IMR-90 (cell line): ENCODE measurements at regions not wholly inside any gene's neighbourhood (a gene's known extent, or its start where the extent isn't known, plus 50 kb on each side); places are given as distances from the start of the nearest gene placed in this dataset.

Source experiments
- ATAC-seq: fragments of 200-7000 bp; cut with Tn5 transposase; 2 replicates; pipeline ENCODE4 v1.9.1; 2020; ENCODE audit warnings: low read depth, mild to moderate bottlenecking, moderate library complexity
- BruUV-seq: library from RNA; stranded (reverse); fragments of 400-500 nt; replicated peaks from 2 replicates; lab custom pipeline; 2021; lab: Mats Ljungman, UMichigan
- CTCF ChIA-PET: fragments of 300-600 bp; formaldehyde crosslinking; extraction: SDS; loops from one replicate; lab custom pipeline; 2021; ENCODE audit warnings: antibody characterized with exemption; lab: Yijun Ruan, JAX
- POLR2A ChIA-PET: fragments of 300-600 bp; sonication (Branson Sonifier 250); formaldehyde crosslinking; loops from one replicate; lab custom pipeline; 2022; ENCODE audit warnings: antibody characterized with exemption; ENCODE audit not compliant: unreplicated experiment; lab: Charles Lee
- DNase-seq: peaks from one replicate; pipeline ENCODE4 v3.0.0; 2013
- H2AFZ ChIP-seq: replicated peaks from 2 replicates; pipeline ENCODE3; 2013; ENCODE audit warnings: low read length, mild to moderate bottlenecking; ENCODE audit not compliant: poor library complexity
- H2AK5ac ChIP-seq: 2 replicates; pipeline ENCODE4 v1.6.1; 2013; ENCODE audit warnings: low read depth, low read length, inconsistent platforms
- H2AK9ac ChIP-seq: replicated peaks from 2 replicates; pipeline ENCODE3; 2013; ENCODE audit warnings: mild to moderate bottlenecking, low read depth, low read length, moderate library complexity; ENCODE audit not compliant: poor library complexity
- H2BK120ac ChIP-seq: 2 replicates; pipeline ENCODE4 v1.6.1; 2013; ENCODE audit warnings: low read depth, low read length, inconsistent platforms
- H2BK15ac ChIP-seq: 3 replicates; pipeline ENCODE4 v1.6.1; 2013; ENCODE audit warnings: low read depth, low read length, inconsistent platforms
- H2BK20ac ChIP-seq: 2 replicates; pipeline ENCODE4 v1.6.1; 2013; ENCODE audit warnings: low read depth, mild to moderate bottlenecking, inconsistent platforms, low read length, moderate library complexity
- H2BK5ac ChIP-seq: 2 replicates; pipeline ENCODE4 v1.6.1; 2013; ENCODE audit warnings: mild to moderate bottlenecking, low read depth, low read length, inconsistent platforms; ENCODE audit not compliant: poor library complexity, severe bottlenecking
- H3K14ac ChIP-seq: replicated peaks from 2 replicates; pipeline ENCODE4 v1.6.1; 2013; ENCODE audit warnings: low read depth, low read length, inconsistent platforms
- H3K18ac ChIP-seq: 2 replicates; pipeline ENCODE4 v1.6.1; 2013; ENCODE audit warnings: low read depth, low read length, control low read depth
- H3K23ac ChIP-seq: 2 replicates; pipeline ENCODE4 v1.6.1; 2013; ENCODE audit warnings: low read depth, low read length, inconsistent platforms
- H3K27ac ChIP-seq: 2 replicates; pipeline ENCODE4 v1.5.1; 2013; ENCODE audit warnings: mild to moderate bottlenecking, control low read depth, low read length; ENCODE audit not compliant: insufficient read depth
- H3K27me3 ChIP-seq: 2 replicates; pipeline ENCODE4 v1.6.1; 2013; ENCODE audit warnings: low read length; ENCODE audit not compliant: control insufficient read depth, insufficient read depth
- H3K36me3 ChIP-seq: 2 replicates; pipeline ENCODE4 v1.6.1; 2013; ENCODE audit warnings: low read length, mixed read lengths; ENCODE audit not compliant: control insufficient read depth, insufficient read depth
- H3K4ac ChIP-seq: 2 replicates; pipeline ENCODE4 v1.6.1; 2013; ENCODE audit warnings: low read depth, low read length, inconsistent platforms
- H3K4me1 ChIP-seq: 2 replicates; pipeline ENCODE4 v1.6.1; 2013; ENCODE audit warnings: low read length, mixed read lengths; ENCODE audit not compliant: control insufficient read depth, insufficient read depth
- H3K4me2 ChIP-seq: 2 replicates; pipeline ENCODE4 v1.6.1; 2013; ENCODE audit warnings: low read depth, mild to moderate bottlenecking, control low read depth, low read length, moderate library complexity
- H3K4me3 ChIP-seq: 2 replicates; pipeline ENCODE4 v1.5.1; 2013; ENCODE audit warnings: low read depth, mild to moderate bottlenecking, control low read depth, low read length, moderate library complexity; ENCODE audit not compliant: insufficient read depth
- H3K56ac ChIP-seq: 2 replicates; pipeline ENCODE4 v1.6.1; 2013; ENCODE audit warnings: low read length, inconsistent platforms; ENCODE audit not compliant: insufficient read depth; ENCODE audit errors: extremely low read depth
- H3K79me1 ChIP-seq, 2 experiments: 2 replicates each; pipeline ENCODE4 v1.6.1; 2013; ENCODE audit warnings: low read length in 2 of 2, inconsistent platforms in 1 of 2, low read depth in 1 of 2
- H3K9ac ChIP-seq: 2 replicates; pipeline ENCODE4 v1.6.1; 2013; ENCODE audit warnings: low read depth, low read length, control low read depth
- H3K9me1 ChIP-seq: 2 replicates; pipeline ENCODE4 v1.6.1; 2013; ENCODE audit warnings: low read length, inconsistent platforms; ENCODE audit not compliant: insufficient read depth
- H3K9me3 ChIP-seq: 2 replicates; pipeline ENCODE4 v1.6.1; 2013; ENCODE audit warnings: low read length; ENCODE audit not compliant: control insufficient read depth, insufficient read depth
- H4K20me1 ChIP-seq: 2 replicates; pipeline ENCODE4 v1.6.1; 2013; ENCODE audit warnings: low read length, inconsistent platforms; ENCODE audit not compliant: insufficient read depth
- H4K5ac ChIP-seq: 2 replicates; pipeline ENCODE4 v1.6.1; 2013; ENCODE audit warnings: mild to moderate bottlenecking, low read depth, low read length, control low read depth
- H4K8ac ChIP-seq, 2 experiments: 2 replicates each; pipeline ENCODE4 v1.6.1; 2013; ENCODE audit warnings: low read depth in 2 of 2, low read length in 2 of 2, control low read depth in 1 of 2, inconsistent platforms in 1 of 2
- H4K91ac ChIP-seq: 2 replicates; pipeline ENCODE4 v1.6.1; 2013; ENCODE audit warnings: low read depth, low read length, inconsistent platforms; ENCODE audit not compliant: insufficient read depth
- BHLHE40 ChIP-seq: fragments of 150-350 bp; IDR thresholded peaks from 2 replicates; pipeline ENCODE4 v1.6.1; 2016; ENCODE audit warnings: mild to moderate bottlenecking, low read depth, low read length
- CEBPB ChIP-seq: IDR thresholded peaks from 2 replicates; pipeline ENCODE4 v1.6.1; 2012; ENCODE audit warnings: low read depth, low read length, improper control_type of control experiment
- CHD1 ChIP-seq: IDR thresholded peaks from 2 replicates; pipeline ENCODE4 v1.6.1; 2012; ENCODE audit warnings: low read depth, low read length, improper control_type of control experiment
- ELK1 ChIP-seq: fragments of 150-350 bp; IDR thresholded peaks from 2 replicates; pipeline ENCODE4 v1.6.1; 2016; ENCODE audit warnings: low read depth, mild to moderate bottlenecking, low read length, moderate library complexity, borderline replicate concordance
- FOS ChIP-seq: fragments of 150-350 bp; IDR thresholded peaks from 2 replicates; pipeline ENCODE4 v1.6.1; 2016; ENCODE audit warnings: low read depth, low read length
- MAFK ChIP-seq: IDR thresholded peaks from 2 replicates; pipeline ENCODE4 v1.6.1; 2012; ENCODE audit warnings: low read depth, low read length, improper control_type of control experiment
- MAZ ChIP-seq: IDR thresholded peaks from 2 replicates; pipeline ENCODE4 v1.6.1; 2012; ENCODE audit warnings: low read depth, mild to moderate bottlenecking, low read length, improper control_type of control experiment, moderate library complexity, borderline replicate concordance
- MXI1 ChIP-seq: IDR thresholded peaks from 2 replicates; pipeline ENCODE4 v1.6.1; 2012; ENCODE audit warnings: low read depth, mild to moderate bottlenecking, low read length, moderate library complexity, borderline replicate concordance
- NFE2L2 ChIP-seq: fragments of 150-350 bp; IDR thresholded peaks from 2 replicates; pipeline ENCODE4 v1.6.1; 2016; ENCODE audit warnings: low read depth, mild to moderate bottlenecking, low read length
- POLR2A ChIP-seq: IDR thresholded peaks from 2 replicates; pipeline ENCODE4 v1.6.1; 2012; ENCODE audit warnings: mild to moderate bottlenecking, low read depth, low read length
- RAD21 ChIP-seq: IDR thresholded peaks from 2 replicates; pipeline ENCODE4 v1.6.1; 2012; ENCODE audit warnings: low read length, improper control_type of control experiment
- RCOR1 ChIP-seq: IDR thresholded peaks from 2 replicates; pipeline ENCODE4 v1.6.1; 2012; ENCODE audit warnings: mild to moderate bottlenecking, low read length, improper control_type of control experiment; ENCODE audit not compliant: insufficient replicate concordance
- RFX5 ChIP-seq: IDR thresholded peaks from 2 replicates; pipeline ENCODE4 v1.8.0; 2012; ENCODE audit warnings: low read depth, mild to moderate bottlenecking, low read length, moderate library complexity
- SMC3 ChIP-seq: fragments of 150-350 bp; IDR thresholded peaks from 2 replicates; pipeline ENCODE4 v1.6.1; 2016; ENCODE audit warnings: low read depth, mild to moderate bottlenecking, antibody characterized with exemption, low read length, moderate library complexity
- USF2 ChIP-seq: fragments of 150-350 bp; IDR thresholded peaks from 2 replicates; pipeline ENCODE4 v1.6.1; 2017; ENCODE audit warnings: mild to moderate bottlenecking, antibody characterized with exemption, low read length, low read depth
- WGBS, 2 experiments: methylation state at CpG; one replicate each; pipeline versions ENCODE4 v1.1.5 to v1.1.7; 2013; ENCODE audit warnings: missing lambda C conversion rate in 2 of 2; ENCODE audit not compliant: insufficient read length in 1 of 2; ENCODE audit errors: extremely low coverage in 2 of 2; 5-methylcytosine and 5-hydroxymethylcytosine counted together
- dilution Hi-C: fragments of 300-500 bp; cut with HindIII; formaldehyde crosslinking; loops from one replicate; pipeline ENCODE4 v1.14.3; 2018; ENCODE audit warnings: low sequenced_read_pairs; ENCODE audit not compliant: unreplicated experiment
- in situ Hi-C: fragments of 300-500 bp; cut with MboI; formaldehyde crosslinking; loops from 3 replicates; pipeline ENCODE4 v1.14.3; 2019; ENCODE audit warnings: low sequenced_read_pairs, inconsistent platforms, mixed read lengths
- intact Hi-C: fragments of 100-400 bp; cut with micrococcal nuclease; formaldehyde crosslinking; loops from 2 replicates; pipeline ENCODE4 v1.10.0; 2022
- TF ChIP-seq, protein P1 (sequence below): conservative IDR thresholded peaks from 2 replicates; pipeline ENCODE4 v1.5.1; 2012; ENCODE audit warnings: mild to moderate bottlenecking, low read depth, low read length, improper control_type of control experiment

GRCh38 chrX:137742846-137743245 lies 176.9 kb downstream of the ZIC3 start:
- Histone ChIP-seq H2AK9ac (no peak overlapping the region), H3K27ac (no peak overlapping the region), H3K4me3 (no peak overlapping the region), H3K56ac (no peak overlapping the region), H4K8ac (no peak overlapping the region), H3K27me3 (no peaks in the 10 kb centered on the region), H2AFZ (no peak overlapping the region), H3K9ac (no peak overlapping the region), H3K4me1 (no peaks in the 10 kb centered on the region), H4K91ac (no peak overlapping the region), H3K4me2 (no peak overlapping the region), H3K36me3 (no peaks in the 10 kb centered on the region), H4K20me1 (no peaks in the 10 kb centered on the region), H3K4ac (no peak overlapping the region), H3K79me1 (no peaks in the 10 kb centered on the region), H3K9me3 (no peaks in the 10 kb centered on the region), H3K9me1 (no peaks in the 10 kb centered on the region), H3K23ac (no peak overlapping the region), H4K5ac (no peak overlapping the region), H2BK5ac (no peak overlapping the region), H2BK15ac (no peak overlapping the region), H2AK5ac (no peak overlapping the region), H2BK120ac (no peak overlapping the region), H3K18ac (no peak overlapping the region), H2BK20ac (no peak overlapping the region), H3K14ac (no peak overlapping the region)
- in situ Hi-C loops (no loop called here), dilution Hi-C loops (no loop called here), intact Hi-C loops (no loop called here)
- ChIA-PET POLR2A (no interaction called here), CTCF (no interaction called here)
- TF ChIP-seq RFX5 = no peak
- no peak for TF ChIP-seq BHLHE40
- no peak for TF ChIP-seq RCOR1
- no peak for TF ChIP-seq POLR2A
- no peak for TF ChIP-seq MAFK
- no peak for TF ChIP-seq CHD1
- TF ChIP-seq ELK1 = no peak
- no peak for TF ChIP-seq USF2
- TF ChIP-seq MXI1 = no peak
- no peak for TF ChIP-seq CEBPB
- TF ChIP-seq MAZ = no peak
- TF ChIP-seq FOS = no peak
- TF ChIP-seq RAD21 = no peak
- no peak for TF ChIP-seq SMC3
- TF ChIP-seq NFE2L2 = no peak
- TF ChIP-seq, protein P1, sequence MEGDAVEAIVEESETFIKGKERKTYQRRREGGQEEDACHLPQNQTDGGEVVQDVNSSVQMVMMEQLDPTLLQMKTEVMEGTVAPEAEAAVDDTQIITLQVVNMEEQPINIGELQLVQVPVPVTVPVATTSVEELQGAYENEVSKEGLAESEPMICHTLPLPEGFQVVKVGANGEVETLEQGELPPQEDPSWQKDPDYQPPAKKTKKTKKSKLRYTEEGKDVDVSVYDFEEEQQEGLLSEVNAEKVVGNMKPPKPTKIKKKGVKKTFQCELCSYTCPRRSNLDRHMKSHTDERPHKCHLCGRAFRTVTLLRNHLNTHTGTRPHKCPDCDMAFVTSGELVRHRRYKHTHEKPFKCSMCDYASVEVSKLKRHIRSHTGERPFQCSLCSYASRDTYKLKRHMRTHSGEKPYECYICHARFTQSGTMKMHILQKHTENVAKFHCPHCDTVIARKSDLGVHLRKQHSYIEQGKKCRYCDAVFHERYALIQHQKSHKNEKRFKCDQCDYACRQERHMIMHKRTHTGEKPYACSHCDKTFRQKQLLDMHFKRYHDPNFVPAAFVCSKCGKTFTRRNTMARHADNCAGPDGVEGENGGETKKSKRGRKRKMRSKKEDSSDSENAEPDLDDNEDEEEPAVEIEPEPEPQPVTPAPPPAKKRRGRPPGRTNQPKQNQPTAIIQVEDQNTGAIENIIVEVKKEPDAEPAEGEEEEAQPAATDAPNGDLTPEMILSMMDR = no peak
- no TSS peak for BruUV-seq
- no peak for DNase-seq
- WGBS, 2 experiments = no CpG with 5 or more reads among the region's 3 CpGs
- ATAC-seq = no peak
